Keratinocyte (primary cell): ENCODE measurements at regions not wholly inside any gene's neighbourhood (a gene's known extent, or its start where the extent isn't known, plus 50 kb on each side); places are given as distances from the start of the nearest gene placed in this dataset.

ENCODE experiments used
- CTCF ChIP-seq, 3 experiments: IDR thresholded peaks in 1 of 3; conservative IDR thresholded peaks in 1 of 3; optimal IDR thresholded peaks in 1 of 3; 2 replicates in 2 of 3; 3 replicates in 1 of 3; pipeline versions ENCODE3 to v1.5.1; 2011; ENCODE audit warnings: low read length in 3 of 3, mild to moderate bottlenecking in 3 of 3, moderate library complexity in 2 of 3, control low read depth in 1 of 3, inconsistent platforms in 1 of 3; ENCODE audit not compliant: insufficient read depth in 2 of 3; ENCODE audit errors: extremely low read depth in 1 of 3
- EZH2 ChIP-seq: IDR thresholded peaks from one replicate; pipeline ENCODE4 v1.6.1; 2012; ENCODE audit warnings: inconsistent platforms, mild to moderate bottlenecking, low read length, moderate library complexity

DNA sequence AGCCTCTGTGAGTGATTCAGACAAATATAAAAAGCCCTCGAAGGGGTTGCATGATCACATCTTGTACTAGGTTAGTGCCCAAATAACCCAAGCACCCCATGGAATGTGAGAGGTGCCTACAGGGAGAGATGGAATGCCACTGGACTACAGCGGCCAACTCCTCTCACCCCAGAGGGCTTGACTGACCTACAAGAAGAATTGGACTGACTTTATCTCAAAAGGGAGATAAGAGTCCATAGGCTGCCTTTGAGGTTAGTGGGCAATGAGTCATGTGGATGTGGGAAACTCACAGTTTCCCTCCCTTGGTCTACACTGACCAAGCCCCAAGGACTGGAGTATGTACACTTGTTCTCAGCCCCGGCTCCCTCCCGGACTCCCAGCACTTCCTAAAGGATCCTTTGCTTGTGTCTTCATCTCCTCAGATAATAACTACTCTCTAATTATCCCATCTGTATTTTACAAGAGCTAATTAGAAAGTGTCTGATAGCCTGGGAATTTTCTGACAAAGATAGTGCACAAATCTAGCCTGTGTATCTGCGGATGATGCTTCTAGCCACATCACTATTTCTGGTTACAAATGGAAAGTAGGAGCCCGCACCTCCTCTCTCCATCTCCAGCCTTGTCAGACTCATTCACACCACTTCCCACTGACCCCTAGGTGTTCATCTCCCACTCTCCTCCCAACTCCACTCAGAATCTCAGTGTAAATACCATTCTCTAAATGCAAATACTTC lies 547.8 kb upstream of the TBL1XR1 start:
- TF ChIP-seq CTCF (optimal IDR thresholded peaks at IDR 0.05 in 1 of 3, IDR thresholded peaks at IDR 0.05 in 1 of 3, conservative IDR thresholded peaks at IDR 0.05 in 1 of 3; ENCODE audit: extremely low read depth in 1 of 3, insufficient read depth in 2 of 3, low read length in 3 of 3) (no peak), EZH2 (no peak)
